GM12891 (cell line): ENCODE measurements at regions not wholly inside any gene's neighbourhood (a gene's known extent, or its start where the extent isn't known, plus 50 kb on each side); places are given as distances from the start of the nearest gene placed in this dataset.

Source experiments
- PAX5 ChIP-seq: IDR thresholded peaks from 2 replicates; pipeline ENCODE4 v1.6.1; 2011; ENCODE audit warnings: low read length, moderate library complexity, mild to moderate bottlenecking; ENCODE audit not compliant: insufficient read depth, severe bottlenecking
- POLR2A ChIP-seq: IDR thresholded peaks from 2 replicates; pipeline ENCODE4 v1.6.1; 2011; ENCODE audit warnings: low read depth, low read length, control low read depth

DNA sequence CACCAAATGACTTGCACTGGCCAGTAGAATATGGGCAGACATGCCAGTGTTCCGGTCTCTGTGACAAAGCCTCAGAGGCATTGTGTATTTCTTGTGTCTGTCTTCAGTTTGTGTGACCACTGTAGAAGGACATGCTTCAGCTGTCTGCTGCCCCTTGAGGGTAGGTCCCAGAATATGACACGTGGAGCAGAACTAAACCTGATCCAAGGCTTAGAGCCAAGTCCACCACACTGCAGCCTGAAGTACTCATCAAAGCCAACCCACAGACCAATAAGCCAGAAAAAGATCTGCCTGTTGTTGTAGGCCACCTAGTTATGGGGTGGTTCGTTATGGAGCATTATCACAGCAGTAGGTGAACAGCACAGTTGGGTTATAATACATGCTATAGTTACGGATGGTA lies 468.9 kb downstream of the PSAT1 start:
- TF ChIP-seq POLR2A (no peak), PAX5 (no peak)
